NCI-H748 treated with DMSO at 0.1 percent for 48 hours (cell line): ENCODE measurements at regions not wholly inside any gene's neighbourhood (a gene's known extent, or its start where the extent isn't known, plus 50 kb on each side); places are given as distances from the start of the nearest gene placed in this dataset.
A peak's percentile ranks its signal among the peaks of the same experiment; 100 is the strongest.

Experiments used
- DNase-seq: peaks from one replicate; lab custom pipeline; 2025; lab: John Stamatoyannopoulos, UW

DNA sequence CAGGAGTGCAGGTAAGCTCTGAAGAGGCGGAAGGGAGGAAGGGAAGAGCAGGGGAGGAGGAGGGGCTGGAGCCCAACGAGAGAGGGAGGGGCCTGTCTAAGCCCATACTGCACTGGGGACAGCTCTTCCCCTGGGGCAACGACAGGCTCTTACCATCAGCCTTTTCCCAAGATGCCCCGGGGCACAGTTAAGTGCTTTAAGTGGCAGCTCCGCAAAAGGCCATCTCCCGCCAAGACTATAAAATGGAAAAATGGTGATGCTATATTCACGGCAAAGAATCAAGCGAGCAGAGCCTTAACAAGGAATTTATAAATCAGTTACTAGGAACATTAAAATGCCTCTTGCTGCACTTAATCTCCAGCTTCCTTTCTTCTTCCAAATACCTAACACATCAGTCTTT lies 110.2 kb upstream of the NLRP1 start:
- no peak for DNase-seq

- DNase-seq = no peak
Measured at GRCh38 chr17:5695480-5695879, 111.2 kb upstream of the NLRP1 start.

DNA sequence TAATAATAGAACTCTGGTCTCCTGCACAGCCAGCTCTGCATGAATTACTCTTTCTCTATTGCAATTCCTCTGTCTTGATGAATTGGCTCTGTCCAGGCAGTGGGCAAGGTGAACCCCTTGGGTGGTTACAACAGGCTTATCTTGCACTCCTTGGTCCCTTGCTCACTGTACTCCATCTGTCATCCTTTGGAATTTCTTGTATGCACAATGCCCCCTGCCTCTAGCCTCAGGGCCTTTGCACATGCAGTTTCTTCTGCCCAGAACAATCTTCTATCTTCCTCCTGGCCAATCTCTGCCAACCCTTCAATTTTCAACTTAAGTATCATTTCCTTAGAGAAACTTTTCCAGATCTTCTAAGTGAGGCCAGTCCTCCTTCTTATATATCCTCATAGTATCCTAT lies 114.7 kb upstream of the NLRP1 start:
- DNase-seq = no peak

- no peak for DNase-seq
Measured at GRCh38 chr17:5699814-5700213, 115.5 kb upstream of the NLRP1 start.

DNA sequence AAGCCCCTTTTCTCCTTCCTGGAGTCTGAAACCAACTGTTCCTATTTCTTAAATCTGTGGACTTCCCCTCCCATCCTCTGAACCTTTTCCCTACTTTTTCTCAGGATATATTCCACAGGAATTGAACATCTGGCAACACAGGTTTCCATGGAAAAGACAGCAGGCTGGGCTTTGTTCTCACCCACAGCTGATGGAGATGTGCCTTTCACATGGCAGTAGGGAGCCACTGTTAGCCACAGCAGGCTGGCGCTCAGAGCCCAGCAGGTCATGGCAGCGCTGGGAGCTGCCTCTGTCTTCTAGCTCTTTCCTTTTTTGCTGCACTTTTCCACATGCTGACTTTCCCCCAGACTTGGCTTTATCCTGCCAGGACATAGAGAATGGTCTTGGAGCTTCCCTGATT lies 116.4 kb upstream of the NLRP1 start:
- no peak for DNase-seq

DNA sequence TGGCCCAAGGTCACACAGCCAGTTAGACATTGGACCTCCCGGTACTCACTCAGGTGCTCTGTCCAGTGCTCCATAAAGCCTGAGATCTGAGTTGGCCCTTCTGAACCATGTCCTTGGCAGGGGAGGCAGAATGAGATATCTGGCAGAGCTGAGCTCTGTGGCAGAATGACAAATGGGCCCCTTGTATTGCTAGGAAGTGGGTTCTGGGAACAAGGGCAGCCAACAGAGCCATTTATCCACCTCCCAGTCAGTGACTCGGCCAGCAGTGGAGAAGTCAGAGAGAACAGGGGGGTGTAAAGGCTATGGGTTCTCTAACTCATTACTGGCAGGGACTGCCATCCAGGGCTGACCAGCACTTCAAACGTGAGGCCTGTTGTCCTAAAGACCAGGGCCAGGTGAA lies 117.1 kb upstream of the NLRP1 start:
- DNase-seq = no peak

DNA sequence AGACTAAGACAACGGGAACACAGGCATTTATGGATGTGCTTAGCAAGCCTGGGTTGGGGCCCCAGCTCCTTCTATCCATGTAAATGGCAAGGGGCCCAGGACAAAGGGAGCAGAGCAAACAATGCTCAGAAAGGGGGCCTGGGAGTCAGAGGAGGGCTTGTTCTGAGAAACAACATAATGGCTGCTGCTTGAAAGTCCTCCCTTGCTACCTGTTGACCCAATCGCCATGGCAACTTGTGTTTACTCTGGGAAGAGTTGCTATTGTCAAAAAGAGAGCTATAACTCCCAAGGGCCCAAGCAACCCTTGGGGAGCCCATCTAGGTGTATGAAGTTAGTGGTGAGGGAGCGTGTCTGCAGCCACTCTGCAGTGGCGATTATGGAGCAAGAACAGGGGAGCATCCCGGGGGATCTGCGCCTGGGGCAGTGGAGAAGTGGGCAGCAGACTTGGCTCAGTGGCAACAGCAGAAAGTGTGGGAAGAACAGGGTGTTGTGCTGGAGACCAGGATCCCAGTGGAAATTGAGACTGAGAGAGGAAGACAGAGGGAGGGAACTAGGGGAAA lies 118.7 kb upstream of the NLRP1 start:
- DNase-seq = peak; percentile 79

DNA sequence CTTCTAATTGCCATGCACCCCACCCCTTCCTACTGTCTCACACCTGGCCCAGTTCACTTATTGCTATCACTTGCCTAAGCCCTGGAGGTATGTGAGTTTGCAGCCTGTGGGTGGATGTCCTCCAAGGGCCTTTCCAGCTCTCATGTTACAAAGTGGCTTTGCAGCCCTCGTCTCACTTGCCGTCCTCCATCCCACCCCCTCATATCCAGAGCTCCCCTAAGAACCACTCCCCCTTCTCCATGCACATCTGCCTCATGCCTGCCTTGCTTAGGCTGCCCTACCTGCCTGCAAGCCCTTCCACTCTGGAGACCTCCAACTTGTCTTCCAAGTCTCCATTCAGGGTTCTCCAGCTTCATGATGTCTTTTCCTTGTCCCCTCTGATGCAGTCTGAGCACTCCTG lies 119.4 kb upstream of the NLRP1 start:
- no peak for DNase-seq

DNA sequence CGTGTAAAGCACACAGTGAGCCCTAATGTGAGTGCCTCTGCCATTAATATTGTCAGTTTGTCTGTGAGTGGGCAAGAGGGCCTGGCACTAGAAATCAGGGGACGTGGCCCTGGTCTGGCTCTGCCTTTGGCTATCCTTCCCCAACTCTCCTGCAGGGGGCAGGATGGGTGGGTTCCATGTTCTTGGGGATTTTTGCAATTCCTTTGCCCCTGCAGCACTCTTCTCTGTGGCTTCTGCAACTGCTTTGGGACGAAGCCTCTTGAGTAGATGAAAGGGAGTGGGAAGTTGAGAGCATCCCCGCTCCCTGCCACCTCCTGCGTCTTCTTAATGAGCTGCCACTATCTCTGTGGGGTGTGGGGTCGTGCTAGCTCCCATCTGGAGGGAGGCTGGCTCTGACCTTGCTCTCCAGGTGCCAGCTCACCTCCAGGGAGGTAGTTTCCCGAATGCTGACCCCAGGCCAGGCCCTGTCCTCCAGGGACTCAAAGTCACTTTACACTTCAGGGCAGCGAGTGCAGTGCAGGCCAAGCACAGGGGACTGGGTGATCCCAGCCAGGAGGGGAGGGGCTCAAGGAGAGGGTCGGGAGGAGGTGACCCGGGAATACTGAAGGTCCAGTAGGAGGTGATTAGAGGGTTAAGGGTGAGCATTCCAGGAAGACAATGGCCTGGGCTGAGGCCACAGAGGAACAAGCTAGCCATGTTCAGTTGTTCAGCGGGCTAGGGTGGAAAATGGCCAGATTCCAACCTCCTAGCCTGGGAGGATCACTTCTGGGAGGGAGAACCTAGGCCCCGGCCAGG lies 121.0 kb upstream of the NLRP1 start:
- no peak for DNase-seq

DNA sequence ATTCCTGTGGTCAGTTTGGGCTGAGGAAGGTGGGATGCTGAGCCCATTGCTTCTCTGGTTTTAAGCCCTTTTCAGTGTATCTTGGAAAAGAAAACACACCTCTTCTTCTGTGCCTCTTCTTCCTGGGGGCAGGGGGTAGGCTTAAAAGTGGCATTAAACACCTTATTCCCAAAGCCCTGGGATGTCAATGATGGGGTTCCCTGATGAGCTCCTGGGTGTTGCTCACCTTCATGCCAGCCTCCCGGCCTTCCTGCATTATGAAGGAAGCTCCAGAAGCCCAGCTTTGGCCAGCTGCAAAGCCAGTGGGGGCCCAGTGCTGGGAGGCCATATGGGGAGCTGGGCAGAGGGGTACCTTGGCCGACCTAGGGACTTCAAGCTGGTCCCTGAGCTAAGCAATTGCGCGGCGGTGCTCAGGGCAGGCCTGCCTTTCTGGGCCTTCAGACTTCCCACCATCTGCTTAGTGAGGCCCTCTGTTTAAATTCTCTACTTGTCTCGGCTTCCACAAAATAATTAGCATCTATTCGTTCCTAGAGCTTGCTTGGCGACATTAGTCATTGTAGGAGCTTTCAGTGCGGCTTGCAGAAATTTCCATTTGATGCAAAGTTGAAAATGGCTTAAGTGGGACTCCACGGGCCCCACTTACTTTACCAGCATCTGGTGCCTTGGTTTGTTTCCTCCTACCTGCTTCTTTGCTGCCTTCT lies 121.7 kb upstream of the NLRP1 start:
- no peak for DNase-seq

GRCh38 chr17:5706577-5707210 lies 122.4 kb upstream of the NLRP1 start:
- DNase-seq = peak; percentile 66

GRCh38 chr17:5707482-5707881 lies 123.2 kb upstream of the NLRP1 start:
- DNase-seq = no peak

DNA sequence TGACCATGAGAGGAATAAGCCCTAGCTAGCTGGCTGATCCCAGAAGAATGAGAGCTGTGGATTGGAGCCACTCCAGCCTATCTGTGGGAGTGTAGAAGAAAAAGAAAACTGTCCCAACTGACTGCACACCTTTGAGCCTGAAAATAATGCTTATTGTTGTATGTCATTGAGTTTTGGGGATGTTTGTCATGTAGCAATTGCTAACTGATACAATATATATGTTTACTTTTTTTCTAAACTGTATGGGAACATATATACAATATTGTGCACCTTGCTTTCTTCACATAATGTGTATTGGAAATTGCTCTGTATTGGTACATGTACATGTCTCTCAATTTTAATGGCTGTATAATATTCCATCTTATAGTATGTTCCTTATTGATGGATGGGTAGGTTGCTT lies 124.0 kb upstream of the NLRP1 start:
- DNase-seq = no peak

GRCh38 chr17:5711344-5711743 lies 127.0 kb upstream of the NLRP1 start:
- no peak for DNase-seq

- no peak for DNase-seq
Measured at GRCh38 chr17:5714993-5715392, 130.7 kb upstream of the NLRP1 start.

- DNase-seq = no peak
Measured at GRCh38 chr17:5715478-5715877, 131.2 kb upstream of the NLRP1 start.

- DNase-seq = no peak
Measured at GRCh38 chr17:5718726-5719125, 134.4 kb upstream of the NLRP1 start.

GRCh38 chr17:5719976-5720375 lies 135.7 kb upstream of the NLRP1 start:
- DNase-seq = no peak

GRCh38 chr17:5730373-5730772 lies 146.1 kb upstream of the NLRP1 start:
- DNase-seq = no peak

DNA sequence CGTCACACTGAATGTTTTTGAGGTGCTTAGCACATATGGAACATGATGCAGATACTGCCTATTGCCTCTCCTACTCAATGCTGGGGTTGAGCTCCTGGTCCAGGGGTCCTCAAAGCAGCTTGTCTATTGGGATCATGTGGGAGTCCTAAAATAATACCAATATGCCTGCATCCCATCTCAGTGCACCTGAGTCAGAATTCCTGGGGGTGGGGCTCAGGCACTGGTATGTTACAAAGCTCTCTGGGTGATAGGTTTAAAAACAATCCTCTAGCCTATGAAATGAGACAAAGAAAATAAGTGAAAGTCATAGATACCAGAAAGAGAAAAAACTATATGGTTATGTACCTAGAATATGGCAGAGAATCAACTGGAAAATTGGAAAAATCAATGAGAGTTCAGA lies 156.6 kb upstream of the NLRP1 start:
- DNase-seq = no peak

- no peak for DNase-seq
Measured at GRCh38 chr17:5741810-5742209, 157.5 kb upstream of the NLRP1 start.

DNA sequence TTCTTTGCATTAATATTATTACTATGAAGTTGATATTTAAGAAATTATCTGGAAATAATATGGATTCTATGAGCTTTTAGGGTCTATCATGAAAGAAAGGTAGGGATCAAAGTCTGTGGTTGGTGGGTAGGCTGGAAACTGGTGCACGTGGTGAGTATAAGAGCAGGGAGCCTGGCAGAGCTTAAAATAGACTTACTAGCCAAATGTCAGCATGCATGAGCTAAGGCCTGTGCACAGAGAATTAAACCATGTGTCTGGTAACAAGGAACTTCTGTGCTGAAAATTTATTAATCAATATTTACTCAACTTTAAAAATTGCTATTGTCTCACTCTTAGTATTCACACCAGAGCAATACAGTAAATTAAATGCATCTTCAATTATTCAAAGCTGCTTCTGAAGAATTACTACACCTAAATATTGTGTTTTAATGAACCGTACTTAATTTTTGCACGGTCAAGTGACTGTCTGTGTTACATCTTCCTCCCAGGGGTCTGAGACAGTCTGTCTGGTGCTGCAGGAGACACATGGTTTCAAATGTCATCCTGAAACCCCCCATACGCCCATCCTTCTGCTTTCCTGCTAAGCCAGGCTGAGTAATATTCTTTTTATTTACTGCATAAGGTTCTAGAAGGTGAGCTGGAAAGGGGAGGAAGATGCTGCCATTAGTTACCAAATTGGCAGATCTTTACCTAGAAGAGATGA lies 161.0 kb upstream of the NLRP1 start:
- DNase-seq = peak; percentile 50
